NCI-H1436 treated with DMSO at 0.1 percent for 48 hours (cell line): ENCODE measurements at regions not wholly inside any gene's neighbourhood (a gene's known extent, or its start where the extent isn't known, plus 50 kb on each side); places are given as distances from the start of the nearest gene placed in this dataset.

ENCODE experiments used
- DNase-seq: peaks from one replicate; lab custom pipeline; 2025; lab: John Stamatoyannopoulos, UW

DNA sequence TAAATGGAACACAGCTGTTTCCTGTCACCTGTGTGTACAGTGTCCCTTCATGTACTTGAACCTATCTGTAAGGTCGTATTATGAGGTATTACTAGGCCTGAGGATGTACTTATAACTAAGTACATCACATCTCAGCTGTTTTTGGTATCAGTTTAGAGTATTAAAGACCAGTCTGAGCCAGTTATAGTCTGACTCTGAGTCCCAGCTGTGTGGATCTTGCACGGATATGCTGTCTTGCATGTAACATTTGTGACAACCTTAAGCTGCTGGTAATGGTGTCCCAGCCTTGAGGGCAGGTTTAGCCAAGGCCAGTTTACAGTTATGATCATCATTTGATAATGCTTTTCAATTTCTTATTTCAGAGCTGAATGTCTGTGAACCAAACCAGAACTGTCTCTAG is 496.3 kb downstream of the SLC4A3 start:
- DNase-seq, result no peak

DNA sequence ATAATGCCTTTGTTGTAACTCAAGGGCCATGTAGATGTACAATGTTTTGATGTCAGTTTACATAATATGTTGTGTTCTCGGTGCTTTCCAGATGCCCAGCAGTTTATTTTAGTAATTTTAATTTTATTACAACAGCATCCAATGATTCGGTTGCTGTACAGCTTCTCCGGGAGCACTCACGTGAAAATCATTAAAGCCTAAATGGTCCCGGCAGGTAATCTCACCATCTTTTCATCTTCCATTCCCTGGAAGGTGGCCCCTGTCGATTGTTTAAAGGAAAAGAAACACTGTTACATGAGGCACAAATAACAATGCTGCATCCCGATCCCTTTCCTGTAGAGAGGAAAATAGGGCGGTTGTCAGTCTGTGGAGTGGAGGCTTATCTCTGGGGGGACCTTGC is 498.1 kb downstream of the SLC4A3 start:
- no peak for DNase-seq

DNA sequence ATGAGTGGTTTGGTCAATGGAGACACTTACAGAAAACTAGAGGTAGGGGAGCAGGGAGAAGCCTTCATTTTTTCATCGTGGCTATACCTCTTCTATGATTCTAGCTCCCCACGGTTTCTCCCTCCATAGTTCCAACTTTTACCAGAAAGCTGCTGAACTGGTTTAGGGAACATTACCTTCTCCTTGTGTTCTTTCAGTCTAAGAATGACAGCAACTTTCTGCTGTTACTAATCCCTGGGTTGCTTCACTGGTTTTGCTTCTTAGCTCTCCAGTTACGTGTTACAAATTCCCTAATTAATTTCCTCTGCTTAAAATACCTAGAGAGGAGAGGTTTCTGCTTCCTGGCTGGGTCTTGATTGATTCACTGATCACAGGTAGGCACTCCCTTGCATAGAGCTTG is 499.9 kb downstream of the SLC4A3 start:
- DNase-seq, result no peak

DNA sequence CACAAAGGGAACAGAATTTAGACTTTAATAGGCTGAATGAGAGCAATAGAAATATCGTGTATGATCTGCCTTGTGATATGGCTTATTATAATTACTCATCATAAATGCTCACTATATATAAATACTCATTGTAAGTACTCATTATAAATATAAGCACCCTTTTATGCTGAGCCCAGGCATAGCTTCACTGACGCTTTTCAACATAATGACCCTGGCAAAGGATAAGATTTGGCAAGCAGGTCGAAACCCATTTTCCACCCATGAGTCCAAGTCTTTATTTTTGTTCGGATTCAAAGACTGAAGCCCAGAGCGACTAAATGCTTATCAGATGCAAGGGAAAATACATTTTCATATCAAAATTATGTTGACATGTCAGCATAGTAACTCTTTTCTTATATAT is 500.4 kb downstream of the SLC4A3 start:
- DNase-seq, result no peak

DNA sequence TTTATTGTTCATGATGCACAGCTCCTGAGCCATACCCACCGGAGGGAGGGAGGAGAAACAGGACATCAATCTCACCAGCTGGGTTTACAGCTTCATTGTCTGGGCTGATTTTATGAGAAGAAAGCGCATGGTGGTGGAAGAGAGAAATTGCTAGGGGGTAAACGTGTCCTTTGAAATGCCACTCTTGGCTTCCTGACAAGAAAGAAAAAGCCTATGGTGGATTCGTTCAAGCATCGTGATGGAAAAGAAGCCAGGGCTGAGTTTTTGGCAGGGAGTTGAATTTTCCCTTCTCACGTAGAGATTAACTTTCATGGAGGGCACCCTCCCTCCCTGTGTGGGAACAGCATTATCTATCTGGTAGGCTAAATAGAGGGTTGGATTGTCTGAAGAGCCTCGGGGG is 502.0 kb downstream of the SLC4A3 start:
- no peak for DNase-seq

DNA sequence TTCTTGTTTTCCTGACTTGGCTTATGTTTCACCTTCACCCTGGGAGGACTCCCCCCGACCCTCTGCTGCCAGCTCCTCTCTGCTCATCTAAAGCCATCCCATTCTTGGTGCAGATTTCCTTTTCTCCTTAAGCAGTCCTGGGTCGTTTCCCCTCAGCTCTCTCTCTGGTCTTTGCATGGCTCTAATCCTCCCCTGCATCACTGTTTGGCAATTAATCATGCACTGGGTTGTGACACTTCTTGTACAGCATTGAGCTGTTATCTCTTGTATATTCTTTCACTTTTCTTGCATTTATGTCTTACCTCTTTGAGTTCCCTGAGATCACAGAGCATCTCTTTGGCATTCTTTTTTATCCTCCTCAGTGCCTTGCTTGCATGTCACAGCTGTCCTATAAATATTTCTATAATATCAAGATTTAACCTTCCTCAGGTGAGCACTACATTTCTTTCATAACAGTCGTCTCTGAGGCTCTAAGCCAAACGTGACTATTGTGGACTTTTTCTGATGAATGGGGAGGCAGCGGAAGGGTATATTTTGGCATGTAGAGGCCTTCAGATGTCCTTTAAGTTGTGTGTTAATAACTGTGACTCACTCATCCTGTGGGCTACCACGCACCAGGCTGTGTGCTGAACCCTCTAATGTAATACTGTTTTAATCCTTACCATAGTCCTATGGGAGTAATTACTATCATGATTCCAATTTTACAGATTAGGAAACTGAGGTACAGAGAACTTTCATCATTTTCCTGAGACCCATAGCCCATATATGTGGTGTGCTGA is 507.5 kb downstream of the SLC4A3 start:
- DNase-seq, result no peak

DNA sequence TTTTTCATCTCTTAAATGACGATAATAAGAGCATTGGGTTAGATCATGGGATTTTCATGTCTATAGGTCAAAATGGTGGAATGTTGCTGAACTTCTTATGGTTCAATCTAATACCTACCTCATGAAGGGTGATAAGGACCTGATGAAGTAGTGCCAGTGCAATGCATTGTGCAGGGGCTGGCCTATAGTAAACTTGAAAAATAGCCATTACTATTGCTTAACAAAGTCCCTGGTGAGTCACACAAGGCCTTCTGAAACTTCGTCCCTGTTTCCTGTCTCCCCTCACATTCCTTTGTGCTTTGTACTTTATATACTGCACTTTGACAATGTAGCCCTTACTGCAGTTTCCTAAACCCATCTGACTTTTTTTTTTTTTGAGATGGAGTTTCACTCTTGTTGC is 515.9 kb downstream of the SLC4A3 start:
- no peak for DNase-seq

DNA sequence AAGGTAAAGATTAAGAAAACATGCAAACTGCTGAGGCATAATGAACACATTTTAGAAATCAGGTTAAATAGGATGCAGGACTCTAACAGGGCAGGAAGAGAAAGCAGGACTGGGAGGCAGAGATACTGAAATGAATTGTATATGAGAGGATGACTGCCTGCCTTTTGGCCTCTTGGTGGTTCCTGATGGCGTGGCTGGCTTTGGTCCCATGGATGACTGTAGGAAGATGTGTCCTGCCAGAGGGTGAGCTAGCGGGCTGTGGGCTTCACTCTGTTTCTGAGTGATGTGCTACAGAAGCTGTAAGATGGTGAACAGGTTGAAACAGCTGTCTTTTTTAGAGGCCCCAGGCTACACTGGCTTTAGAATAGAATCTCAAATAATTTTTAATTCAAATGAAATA is 517.0 kb downstream of the SLC4A3 start:
- DNase-seq, result no peak

DNA sequence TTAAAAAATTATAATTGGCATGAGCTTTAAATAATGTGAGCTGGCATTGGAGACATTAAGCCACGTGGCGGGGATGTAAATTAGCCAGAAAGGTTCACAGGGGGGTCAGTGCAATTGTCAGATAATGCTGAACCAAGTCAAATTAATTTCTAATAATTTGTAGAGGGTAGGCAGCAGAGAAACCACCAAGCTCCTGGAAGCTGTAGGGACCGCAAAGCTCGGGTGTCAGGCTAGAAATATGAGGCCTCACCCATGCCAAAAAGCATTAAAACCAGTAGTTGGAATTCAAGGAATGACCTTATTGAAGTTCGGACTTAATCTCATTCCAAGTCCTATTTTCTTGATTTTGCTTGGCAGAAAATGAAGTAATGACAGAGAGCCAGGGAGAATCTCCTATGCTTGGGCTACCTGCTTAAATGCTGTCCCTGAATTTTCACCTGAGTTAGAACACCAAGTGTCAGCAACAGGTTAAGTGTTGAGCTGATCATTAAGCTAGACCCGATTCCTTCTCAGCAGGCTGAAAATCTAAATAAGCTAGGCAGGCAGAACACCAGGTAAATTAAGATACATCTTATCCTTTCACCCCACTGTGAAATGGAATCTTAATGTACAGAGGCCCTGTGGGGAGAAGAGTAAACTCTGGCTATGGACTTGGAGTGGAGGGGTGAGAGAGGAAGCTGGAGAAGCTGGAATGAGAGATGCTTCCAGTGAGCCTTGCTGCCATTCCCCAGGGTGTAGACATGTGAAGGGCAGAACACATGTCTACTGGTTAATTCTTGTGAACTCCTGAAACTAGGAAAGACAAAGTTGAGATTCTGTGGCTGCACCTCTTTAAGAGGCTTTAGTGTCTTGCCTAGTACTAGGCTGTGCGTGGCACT is 520.0 kb downstream of the SLC4A3 start:
- DNase-seq, result no peak

DNA sequence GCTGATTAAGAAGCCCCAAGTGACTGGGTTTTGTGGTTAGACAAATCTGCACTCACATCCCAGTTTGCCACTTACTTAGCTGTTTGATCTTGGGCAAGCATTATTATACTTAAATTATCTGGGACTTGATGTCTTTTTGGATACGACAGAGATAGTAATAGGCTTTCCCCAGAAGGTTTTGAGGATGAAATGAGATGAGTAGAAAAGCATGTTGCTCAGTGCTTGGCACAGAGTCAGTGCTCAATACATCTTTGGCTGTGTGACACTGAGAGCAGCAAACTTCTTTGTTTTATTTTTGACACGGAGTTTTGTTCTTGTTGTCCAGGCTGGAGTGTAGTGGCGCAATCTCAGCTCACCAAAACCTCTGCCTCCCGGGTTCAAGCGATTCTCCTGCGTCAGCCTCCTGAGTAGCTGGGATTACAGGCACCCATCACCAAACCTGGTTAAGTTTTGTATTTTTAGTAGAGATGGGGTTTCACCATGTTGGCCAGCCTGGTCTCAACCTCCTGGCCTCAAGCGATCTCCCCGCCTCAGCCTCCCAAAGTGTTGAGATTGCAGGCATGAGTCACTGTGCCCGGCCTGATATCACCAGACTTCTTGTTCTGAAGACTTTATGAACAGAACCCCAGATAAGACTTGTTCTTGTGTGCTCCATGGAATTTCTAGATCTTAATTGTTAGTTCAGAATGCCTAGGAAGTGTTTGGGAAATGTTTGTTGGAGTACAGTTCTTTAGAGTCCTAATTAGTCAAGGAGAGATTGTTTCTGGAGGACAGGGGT is 521.2 kb downstream of the SLC4A3 start:
- no peak for DNase-seq

DNA sequence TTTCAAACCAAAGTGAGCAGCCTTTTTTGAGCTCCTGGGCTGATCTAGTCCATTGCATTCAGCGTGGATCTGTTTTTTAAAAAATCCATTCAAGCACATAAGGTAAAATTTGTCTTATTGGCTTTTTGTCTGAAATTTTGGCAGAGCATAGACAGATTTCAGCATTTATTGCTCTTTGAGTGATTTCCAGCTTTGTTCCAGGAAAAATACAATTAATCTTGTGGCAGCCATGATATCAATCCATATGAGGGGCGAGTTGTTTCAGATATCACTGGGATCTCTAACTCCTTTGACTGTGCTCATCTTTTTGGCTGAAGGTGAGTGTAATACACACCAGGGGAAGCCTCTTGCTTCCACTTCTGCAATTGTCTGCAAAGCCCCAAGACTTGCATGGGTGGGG is 523.9 kb downstream of the SLC4A3 start:
- DNase-seq, result no peak

DNA sequence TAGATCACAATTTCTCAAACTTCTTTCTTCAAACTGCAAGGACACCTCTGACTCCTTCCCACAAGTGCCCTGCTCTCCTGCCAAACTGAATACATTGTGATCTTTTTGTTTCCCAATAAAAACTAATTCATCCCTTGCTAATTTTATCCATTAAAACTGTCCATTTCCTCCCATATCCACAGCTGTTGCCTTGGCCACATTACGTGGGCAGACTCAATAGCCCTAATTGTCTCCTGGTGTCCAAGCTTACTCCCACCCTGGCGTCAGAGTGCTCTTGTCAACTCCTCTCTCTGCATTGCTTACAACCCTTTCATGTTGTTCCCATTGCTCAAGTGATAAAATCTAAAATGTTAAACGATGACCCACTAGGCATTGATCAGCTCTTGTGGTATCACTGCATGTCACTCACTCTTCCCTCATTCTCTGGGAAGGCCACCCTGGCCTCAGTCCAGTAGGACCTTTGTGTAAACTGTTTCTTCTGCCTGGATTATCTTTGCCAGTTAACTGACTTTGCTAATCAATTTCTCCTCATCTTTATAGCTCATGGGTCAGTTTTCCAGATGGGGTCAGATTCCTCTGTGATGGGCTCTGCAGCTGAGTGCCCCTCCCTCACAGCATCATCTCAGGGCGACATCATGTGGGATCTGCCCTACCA is 525.0 kb downstream of the SLC4A3 start:
- no peak for DNase-seq

DNA sequence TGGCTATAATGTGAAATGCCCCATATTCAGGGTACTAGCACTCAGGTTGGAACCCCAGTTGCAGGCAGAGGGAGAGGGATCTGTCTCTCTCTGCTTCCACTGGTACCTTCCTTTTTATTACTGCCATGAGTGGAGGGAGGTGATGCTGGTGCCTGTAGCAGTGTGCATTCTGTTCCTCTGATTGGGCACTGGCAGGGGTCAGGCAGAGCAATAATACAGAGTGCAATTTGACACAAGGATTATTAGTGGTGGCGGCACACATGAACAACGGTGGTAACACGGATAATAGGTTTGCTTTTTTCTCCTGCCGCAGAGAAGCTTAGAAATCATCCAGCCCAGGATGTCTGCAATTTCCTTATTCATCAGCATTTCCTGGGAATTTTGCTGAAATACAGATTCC is 525.7 kb downstream of the SLC4A3 start:
- no peak for DNase-seq

DNA sequence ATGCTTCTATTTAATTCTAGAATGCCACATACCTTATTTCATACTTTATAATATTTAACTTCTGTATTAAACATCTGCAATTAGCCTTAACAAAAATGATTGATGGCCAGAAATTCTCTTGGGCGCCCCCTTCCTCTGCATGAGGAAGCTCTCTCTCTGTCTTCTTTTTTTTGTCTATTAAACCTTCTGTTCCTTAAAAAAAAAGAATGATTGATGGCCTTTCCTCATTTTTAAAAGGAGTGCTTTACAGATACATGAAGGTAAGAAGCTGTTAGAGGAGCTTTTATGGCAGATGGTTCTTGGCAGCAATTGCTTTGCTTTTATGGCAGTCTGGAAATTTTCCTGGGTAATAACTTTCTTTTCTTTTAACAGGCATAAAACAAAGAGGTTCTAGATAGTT is 526.9 kb downstream of the SLC4A3 start:
- DNase-seq, result no peak

DNA sequence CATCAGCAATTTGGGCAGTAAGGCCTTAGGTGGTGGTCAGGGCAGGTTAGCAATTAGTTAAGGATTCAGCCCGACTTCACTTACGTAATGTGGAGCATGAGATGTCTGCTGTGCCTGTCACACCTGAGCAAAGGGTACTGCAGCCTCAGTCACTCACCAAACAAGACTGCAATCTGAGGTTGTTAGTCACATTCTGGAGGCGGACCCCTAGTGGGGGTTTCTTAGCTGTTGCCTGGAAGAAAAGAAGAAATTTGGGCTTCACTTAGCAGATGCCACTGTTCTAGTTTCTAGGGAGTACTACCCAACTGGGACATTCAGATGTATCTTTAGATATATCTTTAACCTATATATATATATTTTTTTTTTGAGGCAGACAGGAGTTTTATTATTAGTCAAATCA is 529.9 kb downstream of the SLC4A3 start:
- no peak for DNase-seq

DNA sequence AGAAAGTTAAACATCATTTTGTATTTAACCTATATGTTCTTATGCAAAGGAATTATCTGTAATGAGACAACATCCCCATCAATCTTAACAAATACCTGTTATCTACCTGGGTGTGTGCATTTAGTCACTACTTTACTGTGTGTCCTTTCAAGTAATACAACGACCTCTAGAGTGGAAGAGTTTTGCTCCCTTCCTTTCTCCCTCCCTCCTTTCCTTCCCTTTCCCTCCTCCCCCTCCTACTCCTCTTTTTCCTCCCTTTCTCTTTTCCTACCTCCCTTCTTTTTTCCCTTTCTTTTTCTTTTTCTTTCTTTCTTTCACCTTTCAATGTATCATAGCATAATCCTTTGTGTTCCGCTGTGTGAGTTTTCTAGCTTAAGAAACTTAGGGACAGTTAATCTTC is 532.3 kb downstream of the SLC4A3 start:
- no peak for DNase-seq

DNA sequence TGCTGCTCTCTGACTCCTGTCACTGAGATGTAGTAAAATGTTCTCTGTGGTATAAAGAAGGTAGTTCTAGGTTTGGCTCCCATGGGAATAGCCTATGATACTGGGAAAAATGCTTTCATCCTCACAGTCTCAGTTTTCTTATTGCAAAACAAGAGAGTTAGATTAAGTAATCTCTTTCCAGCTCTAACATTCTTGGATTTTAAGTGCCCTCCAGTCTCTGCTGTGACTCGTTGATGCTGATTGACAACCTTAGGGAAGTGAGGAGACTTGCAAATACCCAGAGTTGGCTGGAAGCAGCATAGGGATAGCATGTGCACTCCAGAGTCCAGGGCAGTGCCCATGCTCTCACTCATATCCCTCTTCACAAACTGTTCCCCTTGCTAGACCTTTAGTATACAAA is 534.9 kb downstream of the SLC4A3 start:
- DNase-seq, result no peak

DNA sequence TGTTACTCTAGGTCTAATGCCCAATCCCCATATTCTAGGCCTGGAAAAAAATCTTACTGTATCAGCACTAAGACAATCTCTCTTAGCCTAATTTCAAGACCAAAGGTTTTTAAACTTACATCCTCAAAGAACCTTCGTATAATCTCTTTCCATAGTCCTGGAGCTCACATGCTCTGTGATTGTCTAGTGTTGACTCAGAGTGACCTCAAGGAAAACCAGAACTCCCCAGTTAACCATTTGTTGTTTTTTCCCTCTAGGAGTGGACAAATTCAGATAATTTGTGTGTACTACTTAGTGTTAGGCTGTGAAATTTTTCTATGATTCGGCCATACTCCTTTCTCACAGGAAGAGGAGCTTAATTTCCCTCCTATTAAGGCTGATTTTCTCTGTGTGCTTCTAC is 536.1 kb downstream of the SLC4A3 start:
- no peak for DNase-seq

DNA sequence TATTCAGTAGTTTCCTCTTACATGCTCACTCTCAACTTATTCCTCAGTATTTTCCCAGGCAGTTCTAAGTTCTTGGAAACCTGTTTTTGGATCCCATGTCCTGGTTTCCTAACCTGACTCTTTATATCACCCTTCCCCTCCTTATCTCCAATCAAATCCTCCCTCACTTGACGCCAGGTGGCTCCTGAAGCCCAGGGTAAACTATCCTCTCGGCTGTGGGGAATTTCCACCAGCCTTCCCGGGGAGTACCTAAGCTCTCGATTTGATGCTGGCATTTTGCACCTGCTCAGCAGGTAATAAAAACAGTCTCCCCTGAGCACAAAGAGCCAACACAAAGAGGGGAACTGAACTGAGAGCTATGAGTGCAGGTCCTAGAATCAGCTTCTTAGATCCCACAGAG is 538.0 kb downstream of the SLC4A3 start:
- no peak for DNase-seq

DNA sequence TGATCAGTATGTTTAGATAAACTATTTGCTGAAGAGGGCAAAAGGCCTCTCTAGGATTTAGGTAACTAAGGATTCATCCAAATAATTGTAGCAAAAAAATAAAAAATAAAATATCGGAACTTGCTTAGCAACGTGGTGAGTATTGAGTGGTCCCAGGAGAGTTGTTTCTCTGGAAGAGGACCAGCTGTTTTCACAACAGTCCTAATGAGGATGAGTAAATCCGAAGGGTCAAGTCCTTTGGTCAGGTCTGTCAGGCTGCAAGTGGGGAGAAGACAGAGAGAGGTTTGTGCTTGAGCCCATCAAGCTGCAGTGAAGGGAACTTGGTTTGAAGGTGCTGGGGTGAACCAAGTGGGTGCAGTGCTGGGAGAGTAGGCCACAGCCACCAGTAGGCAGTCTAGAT is 539.2 kb downstream of the SLC4A3 start:
- DNase-seq, result no peak

DNA sequence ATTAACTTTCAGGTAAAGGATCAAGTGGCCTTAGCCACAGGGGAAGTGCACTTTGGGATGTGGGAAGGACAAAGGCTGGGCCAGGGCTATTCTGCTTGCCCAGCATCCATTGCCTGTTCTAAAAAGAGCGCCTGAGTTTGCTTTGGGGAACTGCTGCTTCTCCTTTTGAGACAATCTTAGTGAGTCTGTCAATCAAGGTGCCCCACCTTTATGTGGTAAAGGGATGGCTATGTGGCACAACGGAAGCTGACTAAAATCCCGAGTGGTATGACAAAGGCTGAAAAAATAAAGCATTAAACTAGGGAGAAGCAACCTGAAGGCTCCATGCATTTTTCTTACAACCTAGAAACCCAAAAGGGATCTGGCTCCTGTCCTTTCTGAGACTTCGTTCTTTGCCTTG is 540.5 kb downstream of the SLC4A3 start:
- no peak for DNase-seq

DNA sequence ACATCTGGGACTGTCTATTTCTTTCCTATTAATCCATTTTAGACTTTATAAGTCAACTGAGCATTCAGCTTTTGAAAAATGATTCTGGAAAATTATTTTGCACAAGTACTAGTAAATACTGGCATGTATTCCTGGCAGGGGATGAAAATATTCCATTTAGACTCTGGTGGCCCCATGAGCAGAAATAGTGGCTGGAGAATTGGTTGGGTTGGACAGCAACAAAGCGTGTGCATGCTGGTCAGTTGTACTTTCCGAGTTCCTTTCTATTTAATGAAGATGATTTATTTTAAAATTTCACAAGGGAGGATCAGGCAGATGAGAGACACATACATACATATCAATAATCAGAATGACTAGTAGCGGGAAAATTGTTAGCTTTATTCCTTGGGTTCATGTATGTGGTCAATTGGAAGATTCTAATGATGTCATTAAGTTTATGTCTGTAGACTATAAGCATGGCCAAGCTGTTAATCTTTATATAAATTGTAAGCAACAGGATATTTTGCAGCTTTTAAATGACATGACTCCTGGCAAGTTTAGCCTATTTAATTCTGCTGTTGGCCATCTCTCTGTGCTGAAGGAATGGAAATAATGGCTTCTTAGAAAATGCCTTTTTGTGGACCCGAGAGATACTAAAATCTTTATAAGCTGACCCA is 541.6 kb downstream of the SLC4A3 start:
- no peak for DNase-seq
